Sigmoid colon (tissue), 6 donors: ENCODE measurements at regions not wholly inside any gene's neighbourhood (a gene's known extent, or its start where the extent isn't known, plus 50 kb on each side); places are given as distances from the start of the nearest gene placed in this dataset.
"Not testable (repeated sequence)": the region's sequence is repeated elsewhere in the genome, so short reads cannot be mapped to it uniquely, and the experiment has no call there.

Experiments
- DNase-seq: peaks from one replicate; pipeline ENCODE4 v3.0.0-alpha.2; 2019
- H3K27ac ChIP-seq, 4 donors: fragments of 200-600 bp; sonication (generic); one replicate each; pipeline ENCODE4 v1.5.1; 2016 to 2019; ENCODE audit warnings: mild to moderate bottlenecking in 1 of 4
- H3K27me3 ChIP-seq, 3 donors: fragments of 200-600 bp; sonication (generic); one replicate each; pipeline ENCODE4 v1.5.1; 2019; ENCODE audit warnings: mild to moderate bottlenecking in 1 of 3
- H3K36me3 ChIP-seq, 4 donors: fragments of 200-600 bp; sonication (generic); one replicate each; pipeline ENCODE4 v1.5.1; 2016 to 2019
- H3K4me1 ChIP-seq, 4 donors: fragments of 200-600 bp; sonication (generic); one replicate each; pipeline ENCODE4 v1.5.1; 2017 to 2019
- H3K4me3 ChIP-seq, 4 donors: fragments of 200-600 bp; sonication (generic); one replicate each; pipeline ENCODE4 v1.5.1; 2017 to 2019; ENCODE audit warnings: mild to moderate bottlenecking in 2 of 4, moderate library complexity in 1 of 4
- H3K9me3 ChIP-seq, 4 donors: fragments of 200-600 bp in 3 of 4; sonication (generic) in 3 of 4; one replicate each; pipeline versions ENCODE4 v1.5.1 to v1.6.1; 2013 to 2019
- EP300 ChIP-seq, 4 donors: sonication (generic); formaldehyde crosslinking; IDR thresholded peaks; one replicate each; pipeline ENCODE4 v1.6.1; 2017; ENCODE audit warnings: antibody characterized with exemption in 4 of 4
- POLR2A ChIP-seq, 2 donors: fragments of 450-650 bp; IDR thresholded peaks; one replicate each; pipeline ENCODE4 v1.6.1; 2016; ENCODE audit warnings: antibody characterized with exemption in 2 of 2, mild to moderate bottlenecking in 2 of 2, moderate library complexity in 2 of 2
- POLR2AphosphoS5 ChIP-seq, 4 donors: sonication (generic); formaldehyde crosslinking; IDR thresholded peaks; one replicate each; pipeline ENCODE4 v1.6.1; 2017; ENCODE audit warnings: antibody characterized with exemption in 4 of 4
- WGBS, 2 donors: extraction: QIAGEN DNeasy Blood & Tissue Kit; methylation state at CpG; one replicate each; pipeline ENCODE4 v1.1.7; 2013; 5-methylcytosine and 5-hydroxymethylcytosine counted together
- intact Hi-C: fragments of 100-400 bp; cut with DNase I; formaldehyde crosslinking; loops from one replicate; pipeline ENCODE4 v1.15.1; 2023
- TF ChIP-seq, protein P1 (sequence below), 4 experiments: fragments of 450-650 bp in 3 of 4; fragments of 200-600 bp in 1 of 4; IDR thresholded peaks; one replicate each; pipeline ENCODE4 v1.5.1; 2016 to 2019; ENCODE audit warnings: antibody characterized with exemption in 4 of 4, mild to moderate bottlenecking in 3 of 4, moderate library complexity in 2 of 4
- donor health status: healthy with polysubstance abuse.
- donor health status: healthy.

DNA sequence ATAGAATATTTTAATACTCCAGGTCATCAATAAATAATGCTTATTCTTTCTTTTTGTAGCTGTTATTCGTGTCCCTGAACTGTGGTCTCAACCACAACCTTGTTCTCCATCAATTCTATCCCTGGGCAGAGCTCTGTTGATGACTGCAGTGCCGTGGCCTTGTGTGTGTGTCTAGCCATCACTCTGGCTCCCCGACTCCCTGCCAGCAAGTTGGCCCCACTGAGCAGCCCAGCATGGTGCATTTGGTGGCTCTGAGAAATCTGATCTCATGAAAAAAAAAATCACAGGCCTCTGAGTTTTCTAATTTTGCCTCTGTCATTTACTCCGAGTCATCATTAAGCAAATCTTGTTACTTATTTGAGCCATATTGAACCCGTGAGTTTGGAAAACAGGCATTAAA, 164.7 kb downstream of the GOLGA6L6 start:
- DNase-seq, result no peak
- Histone ChIP-seq H3K4me3 (no peak overlapping the region), H3K4me1 (no peaks in the 10 kb centered on the region), H3K9me3 (peaks cover 0 to 14% (median 0%) of the 10 kb centered on the region in 4 donors), H3K27me3 (no peaks in the 10 kb centered on the region), H3K36me3 (no peaks in the 10 kb centered on the region), H3K27ac (no peak overlapping the region)
- WGBS, 2 donors, result 66 to 67% methylated on average over 5 of the region's 5 CpGs
- no peak for TF ChIP-seq POLR2AphosphoS5 (IDR thresholded peaks at IDR 0.05)
- TF ChIP-seq EP300 (IDR thresholded peaks at IDR 0.05), result no peak
- no peak for TF ChIP-seq POLR2A (IDR thresholded peaks at IDR 0.05)
- TF ChIP-seq, protein P1, sequence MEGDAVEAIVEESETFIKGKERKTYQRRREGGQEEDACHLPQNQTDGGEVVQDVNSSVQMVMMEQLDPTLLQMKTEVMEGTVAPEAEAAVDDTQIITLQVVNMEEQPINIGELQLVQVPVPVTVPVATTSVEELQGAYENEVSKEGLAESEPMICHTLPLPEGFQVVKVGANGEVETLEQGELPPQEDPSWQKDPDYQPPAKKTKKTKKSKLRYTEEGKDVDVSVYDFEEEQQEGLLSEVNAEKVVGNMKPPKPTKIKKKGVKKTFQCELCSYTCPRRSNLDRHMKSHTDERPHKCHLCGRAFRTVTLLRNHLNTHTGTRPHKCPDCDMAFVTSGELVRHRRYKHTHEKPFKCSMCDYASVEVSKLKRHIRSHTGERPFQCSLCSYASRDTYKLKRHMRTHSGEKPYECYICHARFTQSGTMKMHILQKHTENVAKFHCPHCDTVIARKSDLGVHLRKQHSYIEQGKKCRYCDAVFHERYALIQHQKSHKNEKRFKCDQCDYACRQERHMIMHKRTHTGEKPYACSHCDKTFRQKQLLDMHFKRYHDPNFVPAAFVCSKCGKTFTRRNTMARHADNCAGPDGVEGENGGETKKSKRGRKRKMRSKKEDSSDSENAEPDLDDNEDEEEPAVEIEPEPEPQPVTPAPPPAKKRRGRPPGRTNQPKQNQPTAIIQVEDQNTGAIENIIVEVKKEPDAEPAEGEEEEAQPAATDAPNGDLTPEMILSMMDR (IDR thresholded peaks at IDR 0.05), result no peak
- intact Hi-C loops, result no loop called here

DNA sequence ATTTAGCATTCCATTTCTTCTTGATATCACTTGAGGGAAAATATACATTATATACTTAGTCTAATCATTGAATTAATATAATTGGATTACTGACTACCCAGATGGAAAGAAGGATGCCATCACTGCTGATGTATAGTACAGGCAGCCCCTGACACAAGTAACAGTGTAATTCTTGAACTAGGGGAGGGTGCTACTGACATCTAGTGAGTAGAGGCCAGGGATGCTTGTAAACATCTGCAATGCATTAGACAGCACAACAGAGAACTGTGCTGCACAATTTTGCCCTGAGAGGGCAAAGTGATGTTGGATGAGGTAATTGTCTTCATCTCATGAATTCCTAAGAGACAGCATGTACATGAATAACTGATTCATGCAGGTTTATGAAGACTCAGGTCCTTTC, 169.2 kb downstream of the GOLGA6L6 start:
- H3K36me3 ChIP-seq, H3K9me3 ChIP-seq: not testable (repeated sequence)

DNA sequence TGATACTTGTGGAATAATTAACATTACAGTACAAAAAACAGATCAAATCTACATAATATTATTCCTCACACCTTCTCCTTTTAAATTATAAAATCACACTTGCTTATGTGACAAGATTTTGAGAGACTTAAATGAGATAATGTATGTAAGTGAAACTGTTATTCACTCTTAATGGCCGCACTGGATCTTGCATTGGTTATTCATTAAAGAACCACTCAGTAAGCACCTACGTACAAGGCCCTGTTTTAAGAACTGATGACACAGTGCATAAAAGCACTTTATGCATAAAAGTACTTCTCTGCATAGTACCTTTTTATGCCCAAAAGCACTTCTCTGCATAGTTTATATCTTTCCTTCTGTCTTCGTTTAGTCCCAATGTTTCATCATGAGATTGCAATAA, 172.1 kb downstream of the GOLGA6L6 start:
- H3K27me3 ChIP-seq, result no peaks in the 10 kb centered on the region
- H3K4me3 ChIP-seq, result no peak overlapping the region
- no peaks in the 10 kb centered on the region for H3K36me3 ChIP-seq
- no peak overlapping the region for H3K27ac ChIP-seq
- DNase-seq, result no peak
- intact Hi-C loops, result no loop called here
- no peaks in the 10 kb centered on the region for H3K4me1 ChIP-seq
- TF ChIP-seq, protein P1 (IDR thresholded peaks at IDR 0.05), result no peak
- TF ChIP-seq EP300 (IDR thresholded peaks at IDR 0.05) (no peak), POLR2AphosphoS5 (IDR thresholded peaks at IDR 0.05) (no peak), POLR2A (IDR thresholded peaks at IDR 0.05) (no peak)
- WGBS, 2 donors, result 69 to 71% methylated on average over 3 of the region's 3 CpGs
- peaks cover 0 to 3% (median 0%) of the 10 kb centered on the region in 4 donors for H3K9me3 ChIP-seq

More for the DNA sequence above, 169.2 kb downstream of the GOLGA6L6 start:
- H3K27ac ChIP-seq, DNase-seq, H3K27me3 ChIP-seq, intact Hi-C loops, H3K4me1 ChIP-seq, H3K4me3 ChIP-seq: not testable (repeated sequence)

DNA sequence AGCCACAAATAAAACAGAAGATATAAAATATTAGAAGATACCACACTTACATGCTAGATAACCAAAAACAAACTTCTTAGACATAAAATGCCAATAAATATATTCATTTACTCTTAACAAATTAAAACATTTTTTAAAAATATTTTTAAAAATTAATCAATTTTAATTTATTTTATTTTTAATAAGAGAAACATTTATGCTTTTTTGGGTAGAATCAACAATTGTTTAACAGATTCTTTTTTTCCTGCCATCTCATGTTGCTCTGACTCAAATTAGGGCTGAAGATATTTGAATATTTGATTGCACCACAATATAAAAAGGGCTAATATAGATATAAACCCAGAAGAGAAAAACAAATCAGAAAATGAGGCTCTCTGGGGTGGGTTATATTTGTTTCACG, 172.6 kb downstream of the GOLGA6L6 start:
- no peak for DNase-seq
- intact Hi-C loops, result no loop called here
- WGBS, 2 donors, result 26 to 46% methylated on average over 1 of the region's 1 CpG
- Histone ChIP-seq H3K4me1 (no peaks in the 10 kb centered on the region), H3K36me3 (no peaks in the 10 kb centered on the region), H3K27me3 (no peaks in the 10 kb centered on the region), H3K4me3 (no peak overlapping the region), H3K9me3 (peaks cover 0 to 3% (median 0%) of the 10 kb centered on the region in 4 donors), H3K27ac (no peak overlapping the region)
- no peak for TF ChIP-seq POLR2AphosphoS5 (IDR thresholded peaks at IDR 0.05)
- no peak for TF ChIP-seq POLR2A (IDR thresholded peaks at IDR 0.05)
- TF ChIP-seq EP300 (IDR thresholded peaks at IDR 0.05), result no peak
- TF ChIP-seq, protein P1 (IDR thresholded peaks at IDR 0.05), result no peak

DNA sequence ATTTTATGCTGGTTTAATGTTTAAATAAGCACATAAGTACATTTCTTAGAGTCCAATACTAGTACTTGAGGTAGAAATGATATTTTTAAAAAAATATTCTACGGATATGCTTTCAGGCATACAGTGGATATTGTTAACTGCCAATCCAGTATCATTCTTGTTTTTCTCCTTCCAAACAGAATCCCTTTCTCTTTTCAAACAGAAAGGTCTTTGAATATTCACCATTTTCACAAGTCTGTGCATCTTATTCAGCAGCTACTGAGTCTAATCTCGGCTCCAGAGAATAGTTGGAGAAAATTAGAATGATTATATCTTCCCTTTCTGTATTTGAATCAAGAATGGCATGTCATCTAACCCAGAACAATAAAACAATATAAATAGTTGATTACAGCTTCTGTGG, 174.5 kb downstream of the GOLGA6L6 start:
- 58 to 62% methylated on average over 2 of the region's 2 CpGs for WGBS, 2 donors
- Histone ChIP-seq H3K27me3 (no peaks in the 10 kb centered on the region), H3K4me3 (no peak overlapping the region), H3K4me1 (no peaks in the 10 kb centered on the region), H3K27ac (no peak overlapping the region), H3K9me3 (no peaks in the 10 kb centered on the region), H3K36me3 (no peaks in the 10 kb centered on the region)
- no peak for DNase-seq
- TF ChIP-seq, protein P1 (IDR thresholded peaks at IDR 0.05), result no peak
- TF ChIP-seq POLR2A (IDR thresholded peaks at IDR 0.05) (no peak), EP300 (IDR thresholded peaks at IDR 0.05) (no peak), POLR2AphosphoS5 (IDR thresholded peaks at IDR 0.05) (no peak)
- intact Hi-C loops, result no loop called here

DNA sequence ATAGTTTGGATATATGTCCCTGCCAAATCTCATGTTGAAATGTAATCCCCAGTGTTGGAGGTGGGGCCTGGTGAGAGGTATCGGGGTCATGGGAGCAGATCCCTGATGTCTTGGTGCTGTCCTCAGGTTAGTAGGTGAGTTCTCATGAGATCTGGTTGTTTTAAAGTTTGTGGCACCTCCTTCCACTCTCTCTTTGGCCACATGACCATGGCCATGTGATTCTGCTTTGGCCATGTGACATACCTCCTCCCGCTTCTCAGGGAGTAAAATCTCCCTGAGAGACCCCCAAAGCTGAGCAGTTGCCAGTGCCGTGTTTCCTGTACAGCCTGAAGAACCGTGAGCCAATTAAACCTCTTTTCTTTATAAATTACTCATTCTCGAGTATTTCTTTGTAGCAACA, 178.0 kb downstream of the GOLGA6L6 start:
- not testable (repeated sequence) for H3K4me3 ChIP-seq
- 67 to 72% methylated on average over 5 of the region's 5 CpGs for WGBS, 2 donors

More for the DNA sequence above, 178.0 kb downstream of the GOLGA6L6 start:
- intact Hi-C loops, H3K9me3 ChIP-seq, H3K27ac ChIP-seq, DNase-seq, H3K4me1 ChIP-seq, H3K36me3 ChIP-seq, H3K27me3 ChIP-seq: not testable (repeated sequence)
